Activated naive CD8-positive, alpha-beta T cell (primary cell): ENCODE measurements at regions not wholly inside any gene's neighbourhood (a gene's known extent, or its start where the extent isn't known, plus 50 kb on each side); places are given as distances from the start of the nearest gene placed in this dataset.
"Not testable (repeated sequence)": the region's sequence is repeated elsewhere in the genome, so short reads cannot be mapped to it uniquely, and the experiment has no call there.

Source experiments
- H3K27ac Mint-ChIP-seq: one replicate; pipeline ENCODE4 v1.8.0; 2021; ENCODE audit warnings: mixed read lengths
- H3K27me3 Mint-ChIP-seq: one replicate; pipeline ENCODE4 v1.8.0; 2021; ENCODE audit warnings: mixed read lengths
- H3K36me3 Mint-ChIP-seq: one replicate; pipeline ENCODE4 v1.8.0; 2021; ENCODE audit warnings: mixed read lengths
- H3K4me1 Mint-ChIP-seq: one replicate; pipeline ENCODE4 v1.8.0; 2021; ENCODE audit warnings: low read depth, mixed read lengths
- H3K4me3 Mint-ChIP-seq: one replicate; pipeline ENCODE4 v1.8.0; 2021; ENCODE audit warnings: mild to moderate bottlenecking, mixed read lengths
- H3K9me3 Mint-ChIP-seq: one replicate; pipeline ENCODE4 v1.8.0; 2021; ENCODE audit warnings: low read depth, mixed read lengths

- Mint-ChIP-seq H3K27me3 (no peaks in the 10 kb centered on the region), H3K4me3 (no peak overlapping the region), H3K4me1 (peaks cover 2% of the 10 kb centered on the region), H3K36me3 (no peaks in the 10 kb centered on the region), H3K9me3 (no peaks in the 10 kb centered on the region), H3K27ac (no peak overlapping the region)
Measured at GRCh38 chr14:41549821-41550607, 56.7 kb upstream of the LRFN5 start.

DNA sequence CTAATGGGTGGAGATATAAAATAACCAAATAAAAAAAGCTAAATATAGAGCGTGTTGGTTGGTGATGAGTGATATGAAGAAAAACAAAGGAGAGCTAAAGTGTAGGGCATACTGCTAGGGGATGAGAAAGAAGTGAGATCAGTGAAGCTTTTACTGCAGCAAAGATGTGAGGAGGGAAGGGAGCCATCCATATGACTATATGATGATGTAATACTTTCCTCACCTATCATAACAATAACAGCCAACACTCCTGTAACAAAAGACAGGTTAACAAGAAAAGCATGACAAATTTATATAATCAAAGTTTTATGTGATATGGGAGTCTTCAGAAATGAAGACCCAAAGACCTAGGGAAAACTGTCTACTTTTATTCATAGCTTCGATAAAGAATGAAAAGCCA is 57.4 kb upstream of the LRFN5 start:
- H3K36me3 Mint-ChIP-seq = no peaks in the 10 kb centered on the region
- no peak overlapping the region for H3K27ac Mint-ChIP-seq
- H3K9me3 Mint-ChIP-seq = no peaks in the 10 kb centered on the region
- peaks cover 2% of the 10 kb centered on the region for H3K4me1 Mint-ChIP-seq
- no peak overlapping the region for H3K4me3 Mint-ChIP-seq
- H3K27me3 Mint-ChIP-seq = no peaks in the 10 kb centered on the region

GRCh38 chr14:41548666-41549065 is 58.0 kb upstream of the LRFN5 start:
- no peak overlapping the region for H3K27ac Mint-ChIP-seq

DNA sequence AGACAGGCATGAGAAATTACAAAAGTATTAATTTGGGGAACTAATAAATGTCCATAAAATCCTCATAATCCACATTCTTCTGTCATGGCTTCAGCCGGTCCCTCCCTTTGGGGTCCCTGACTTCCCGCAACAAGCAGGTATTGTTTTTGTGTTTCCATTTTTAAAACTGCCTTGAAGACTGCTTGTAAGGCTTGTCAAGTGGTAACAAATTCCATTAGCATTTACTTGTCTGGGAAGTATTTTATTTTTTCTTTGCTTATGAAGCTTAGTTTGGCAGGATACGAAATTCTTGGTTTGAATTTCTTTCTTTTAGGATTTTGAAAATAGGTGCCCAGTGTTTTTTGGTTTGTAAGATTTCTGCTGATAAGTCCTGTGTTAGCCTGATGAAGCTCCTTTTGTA is 65.3 kb upstream of the LRFN5 start:
- no peak overlapping the region for H3K27ac Mint-ChIP-seq
- H3K4me3 Mint-ChIP-seq = no peak overlapping the region
- no peaks in the 10 kb centered on the region for H3K27me3 Mint-ChIP-seq
- peaks cover 12% of the 10 kb centered on the region for H3K9me3 Mint-ChIP-seq
- H3K4me1 Mint-ChIP-seq = no peaks in the 10 kb centered on the region
- H3K36me3 Mint-ChIP-seq = no peaks in the 10 kb centered on the region

More at GRCh38 chr14:41548666-41549065, 58.0 kb upstream of the LRFN5 start:
- Mint-ChIP-seq H3K27me3 (no peaks in the 10 kb centered on the region), H3K4me3 (no peak overlapping the region), H3K4me1 (peaks cover 2% of the 10 kb centered on the region), H3K9me3 (no peaks in the 10 kb centered on the region), H3K36me3 (no peaks in the 10 kb centered on the region)

GRCh38 chr14:41532255-41532654 is 74.4 kb upstream of the LRFN5 start:
- H3K27ac Mint-ChIP-seq = no peak overlapping the region
- H3K4me3 Mint-ChIP-seq = no peak overlapping the region
- no peaks in the 10 kb centered on the region for H3K4me1 Mint-ChIP-seq
- H3K27me3 Mint-ChIP-seq = peaks cover 1% of the 10 kb centered on the region
- H3K36me3 Mint-ChIP-seq = no peaks in the 10 kb centered on the region
- peaks cover 7% of the 10 kb centered on the region for H3K9me3 Mint-ChIP-seq

GRCh38 chr14:41521891-41522290 is 84.8 kb upstream of the LRFN5 start:
- no peak overlapping the region for H3K4me3 Mint-ChIP-seq
- no peak overlapping the region for H3K27ac Mint-ChIP-seq
- peaks cover 4% of the 10 kb centered on the region for H3K9me3 Mint-ChIP-seq
- H3K36me3 Mint-ChIP-seq = no peaks in the 10 kb centered on the region
- no peaks in the 10 kb centered on the region for H3K4me1 Mint-ChIP-seq
- H3K27me3 Mint-ChIP-seq = no peaks in the 10 kb centered on the region

- H3K27me3 Mint-ChIP-seq, H3K4me3 Mint-ChIP-seq, H3K27ac Mint-ChIP-seq, H3K4me1 Mint-ChIP-seq, H3K36me3 Mint-ChIP-seq, H3K9me3 Mint-ChIP-seq: not testable (repeated sequence)
Measured at GRCh38 chr14:41518030-41518429, 88.6 kb upstream of the LRFN5 start.

DNA sequence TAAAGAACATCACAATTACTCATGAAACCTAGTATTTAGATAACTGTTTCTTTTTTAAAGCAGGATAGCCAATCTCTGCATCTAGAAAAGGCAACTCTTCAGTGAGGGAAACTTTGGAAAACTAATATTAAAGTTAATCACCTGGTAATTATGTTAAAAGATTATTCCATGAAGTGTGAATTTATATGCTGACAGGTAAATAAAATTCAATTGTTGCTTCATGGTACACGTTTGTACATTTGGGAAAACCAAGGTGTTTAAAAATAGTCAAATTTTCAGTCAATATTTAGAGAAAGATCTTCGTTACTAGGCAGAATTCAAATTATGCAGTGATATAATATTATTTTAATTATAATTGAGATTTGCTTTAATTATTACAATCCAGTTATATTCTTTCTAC is 100.1 kb upstream of the LRFN5 start:
- H3K27me3 Mint-ChIP-seq = no peaks in the 10 kb centered on the region
- no peaks in the 10 kb centered on the region for H3K4me1 Mint-ChIP-seq
- no peaks in the 10 kb centered on the region for H3K9me3 Mint-ChIP-seq
- no peak overlapping the region for H3K27ac Mint-ChIP-seq
- H3K36me3 Mint-ChIP-seq = no peaks in the 10 kb centered on the region
- H3K4me3 Mint-ChIP-seq = no peak overlapping the region

GRCh38 chr14:41505491-41505890 is 101.2 kb upstream of the LRFN5 start:
- Mint-ChIP-seq H3K4me3 (no peak overlapping the region), H3K9me3 (no peaks in the 10 kb centered on the region), H3K27ac (no peak overlapping the region), H3K27me3 (no peaks in the 10 kb centered on the region), H3K4me1 (no peaks in the 10 kb centered on the region), H3K36me3 (no peaks in the 10 kb centered on the region)

GRCh38 chr14:41498959-41499358 is 107.7 kb upstream of the LRFN5 start:
- Mint-ChIP-seq H3K4me1 (no peaks in the 10 kb centered on the region), H3K4me3 (no peak overlapping the region), H3K36me3 (no peaks in the 10 kb centered on the region), H3K9me3 (no peaks in the 10 kb centered on the region), H3K27ac (no peak overlapping the region), H3K27me3 (no peaks in the 10 kb centered on the region)

GRCh38 chr14:41490323-41490722 is 116.4 kb upstream of the LRFN5 start:
- H3K4me1 Mint-ChIP-seq = no peaks in the 10 kb centered on the region
- no peaks in the 10 kb centered on the region for H3K36me3 Mint-ChIP-seq
- no peak overlapping the region for H3K27ac Mint-ChIP-seq
- H3K27me3 Mint-ChIP-seq = no peaks in the 10 kb centered on the region
- no peaks in the 10 kb centered on the region for H3K9me3 Mint-ChIP-seq
- H3K4me3 Mint-ChIP-seq = no peak overlapping the region

DNA sequence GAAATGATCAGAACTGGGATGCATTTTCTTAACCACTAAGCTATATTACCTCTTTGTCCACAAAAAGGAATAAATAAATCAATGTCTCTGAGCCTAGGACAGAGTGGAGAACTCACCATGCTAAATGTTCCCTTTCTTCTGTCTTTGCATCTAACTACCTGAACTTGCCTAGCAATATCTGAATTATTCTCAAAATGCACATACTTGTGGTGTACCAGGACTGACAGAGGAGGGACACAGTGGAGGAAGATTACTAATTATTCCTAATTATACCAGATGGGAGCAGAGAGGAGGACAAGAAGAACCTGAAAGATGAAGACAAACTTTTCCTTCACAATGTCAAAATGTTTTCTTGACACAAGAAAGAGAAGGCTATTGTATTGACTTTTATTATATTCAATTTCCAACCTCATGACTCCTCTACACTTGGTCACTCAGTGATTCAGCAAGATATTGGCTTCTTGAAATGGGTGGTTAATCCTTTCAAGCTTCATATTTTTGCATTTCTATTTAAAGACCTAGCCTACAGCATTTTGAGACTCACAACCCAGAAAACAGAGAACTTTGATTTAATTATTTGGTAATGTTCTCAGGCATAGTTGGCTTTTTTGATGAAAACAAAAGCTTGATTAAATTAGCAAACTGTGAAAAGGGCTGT is 117.2 kb upstream of the LRFN5 start:
- no peak overlapping the region for H3K27ac Mint-ChIP-seq
- H3K27me3 Mint-ChIP-seq = no peaks in the 10 kb centered on the region
- no peak overlapping the region for H3K4me3 Mint-ChIP-seq
- H3K36me3 Mint-ChIP-seq = no peaks in the 10 kb centered on the region
- H3K9me3 Mint-ChIP-seq = no peaks in the 10 kb centered on the region
- no peaks in the 10 kb centered on the region for H3K4me1 Mint-ChIP-seq

DNA sequence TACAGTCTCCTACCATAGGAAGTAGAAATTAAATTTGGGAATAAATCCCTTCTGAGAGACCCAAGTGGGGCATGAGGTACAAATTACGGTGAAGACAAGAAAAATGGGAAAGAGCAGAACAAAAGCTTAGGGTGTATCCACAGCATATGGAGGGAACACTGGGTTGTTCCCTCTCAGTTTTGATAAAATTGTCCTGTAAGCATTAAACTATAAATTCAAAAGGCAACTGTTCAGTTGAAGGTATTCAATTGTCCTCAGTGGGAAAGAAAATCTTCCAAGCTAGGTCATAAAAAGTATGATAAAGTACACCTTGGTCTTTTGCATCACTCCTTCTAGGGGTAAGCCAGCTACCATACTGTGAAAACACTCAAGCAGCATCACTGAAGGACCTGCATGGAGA is 118.3 kb upstream of the LRFN5 start:
- Mint-ChIP-seq H3K4me1 (no peaks in the 10 kb centered on the region), H3K4me3 (no peak overlapping the region), H3K9me3 (no peaks in the 10 kb centered on the region), H3K27ac (no peak overlapping the region), H3K27me3 (no peaks in the 10 kb centered on the region), H3K36me3 (no peaks in the 10 kb centered on the region)

GRCh38 chr14:41482861-41483260 is 123.8 kb upstream of the LRFN5 start:
- H3K27me3 Mint-ChIP-seq = peaks cover 2% of the 10 kb centered on the region
- no peak overlapping the region for H3K4me3 Mint-ChIP-seq
- H3K4me1 Mint-ChIP-seq = no peaks in the 10 kb centered on the region
- H3K36me3 Mint-ChIP-seq = no peaks in the 10 kb centered on the region
- no peaks in the 10 kb centered on the region for H3K9me3 Mint-ChIP-seq
- no peak overlapping the region for H3K27ac Mint-ChIP-seq

DNA sequence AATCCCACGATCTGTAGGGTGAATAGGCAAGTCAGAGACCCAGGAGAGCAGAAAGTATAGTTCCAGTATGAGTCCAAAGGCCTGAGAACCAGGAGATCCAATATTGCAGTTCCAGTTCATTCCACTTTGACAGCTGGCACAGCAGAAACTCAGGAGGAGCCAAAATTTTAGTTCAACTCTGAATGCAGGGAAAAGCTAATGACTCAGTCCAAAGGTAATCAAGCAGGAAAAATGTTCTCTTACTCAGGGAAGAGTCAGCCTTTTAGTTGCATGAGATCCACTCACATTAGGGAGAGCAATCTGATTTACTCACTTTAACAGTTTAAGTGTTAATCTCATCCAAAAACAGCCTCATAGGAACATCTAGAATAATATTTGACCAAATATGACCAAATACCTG is 130.2 kb upstream of the LRFN5 start:
- no peak overlapping the region for H3K4me3 Mint-ChIP-seq
- H3K4me1 Mint-ChIP-seq = no peaks in the 10 kb centered on the region
- H3K9me3 Mint-ChIP-seq = no peaks in the 10 kb centered on the region
- H3K36me3 Mint-ChIP-seq = no peaks in the 10 kb centered on the region
- H3K27me3 Mint-ChIP-seq = no peaks in the 10 kb centered on the region
- H3K27ac Mint-ChIP-seq = no peak overlapping the region

GRCh38 chr14:41461380-41461779 is 145.3 kb upstream of the LRFN5 start:
- Mint-ChIP-seq H3K36me3 (no peaks in the 10 kb centered on the region), H3K27ac (no peak overlapping the region), H3K4me3 (no peak overlapping the region), H3K27me3 (no peaks in the 10 kb centered on the region), H3K4me1 (no peaks in the 10 kb centered on the region), H3K9me3 (no peaks in the 10 kb centered on the region)
